HG03575 (cell line): ENCODE measurements at regions not wholly inside any gene's neighbourhood (a gene's known extent, or its start where the extent isn't known, plus 50 kb on each side); places are given as distances from the start of the nearest gene placed in this dataset.

ENCODE experiments used
- ATAC-seq: cut with Tn5 transposase; IDR thresholded peaks from one replicate; pipeline ENCODE4 v1.9.1; 2021; ENCODE audit not compliant: unreplicated experiment, insufficient number of reproducible peaks, low FRiP score; ENCODE audit errors: extremely low read depth

- ATAC-seq, result no peak
Observed at GRCh38 chr2:23128684-23129292, 256.2 kb upstream of the KLHL29 start.

DNA sequence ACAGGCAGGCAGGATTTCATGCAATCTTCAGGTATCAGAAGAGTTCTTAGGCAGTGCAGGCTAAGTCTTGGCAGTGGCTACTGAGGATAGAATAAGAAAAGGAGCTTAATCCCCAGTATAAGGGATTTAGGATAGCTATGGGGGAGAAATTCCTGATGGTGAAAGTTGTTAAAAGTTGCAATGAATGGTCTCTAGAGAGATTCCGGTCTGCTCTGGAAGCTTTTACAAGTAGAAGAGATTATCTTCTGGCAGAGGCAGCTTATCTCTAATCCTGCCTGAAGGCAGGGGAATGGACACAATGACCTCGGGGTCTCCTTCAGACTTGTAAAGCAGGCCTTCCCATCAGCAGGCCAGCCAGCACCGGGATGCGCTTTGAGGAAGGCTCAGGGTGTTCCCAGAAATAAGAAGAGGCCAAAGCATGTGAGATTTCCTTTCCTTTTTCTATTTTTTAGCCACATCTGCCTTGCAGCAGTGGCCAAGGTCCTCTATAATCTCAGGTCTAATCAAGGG, 253.9 kb upstream of the KLHL29 start:
- ATAC-seq, result no peak

DNA sequence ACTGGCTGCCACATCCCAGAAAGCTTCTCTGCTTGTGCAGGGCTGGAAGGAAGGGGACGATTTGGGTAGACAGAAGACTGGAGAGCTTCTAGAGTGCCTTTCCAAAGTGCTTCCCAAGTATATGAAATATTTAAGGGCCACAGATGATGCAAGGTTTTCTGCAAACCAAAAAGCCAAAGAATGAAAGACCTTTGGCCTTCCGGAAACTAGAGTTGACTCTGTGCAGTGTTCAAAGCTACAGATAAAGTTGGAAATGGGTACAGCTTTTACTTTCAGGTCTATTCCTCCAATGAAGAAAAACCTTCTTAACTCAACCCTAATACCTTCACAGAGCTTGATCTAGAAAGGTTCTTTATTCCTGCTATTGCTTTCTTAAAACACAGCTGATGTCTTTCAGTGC, 253.0 kb upstream of the KLHL29 start:
- ATAC-seq, result no peak

DNA sequence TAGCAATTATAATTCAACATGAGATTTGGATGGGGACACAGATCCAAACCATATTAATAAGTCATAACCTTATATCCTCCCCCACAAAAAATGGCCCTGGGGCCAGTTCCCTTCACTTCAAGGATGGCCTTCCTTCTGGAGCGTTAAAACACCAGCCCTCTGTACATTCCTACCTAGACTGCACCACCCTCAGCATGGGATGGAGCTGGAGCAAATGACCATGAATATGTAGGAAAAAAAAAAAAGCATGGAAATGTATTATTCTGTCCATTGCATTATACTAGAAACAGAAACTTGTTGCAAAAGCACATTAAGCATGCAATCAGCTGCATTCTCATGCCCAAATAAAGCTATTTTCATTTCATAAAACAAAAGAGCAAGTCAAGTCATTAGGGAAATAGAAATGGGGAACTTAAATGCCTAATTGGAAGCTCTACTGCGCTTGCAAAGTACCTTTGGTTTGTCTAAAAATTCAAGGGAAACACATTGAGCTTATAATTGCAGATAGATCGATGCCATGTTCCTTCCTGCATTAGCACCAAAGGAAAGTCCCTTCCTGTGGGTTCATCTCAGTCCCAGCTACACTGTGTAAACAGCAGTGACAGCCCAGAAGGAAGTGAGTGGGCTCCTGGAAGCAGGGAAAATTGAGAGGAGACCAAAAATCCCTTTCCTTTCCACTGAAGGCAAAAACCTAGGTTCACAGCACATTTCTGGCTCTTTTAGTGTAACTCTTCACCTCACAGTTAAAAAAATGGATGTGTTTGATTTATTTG, 252.0 kb upstream of the KLHL29 start:
- ATAC-seq, result no peak

- no peak for ATAC-seq
Observed at GRCh38 chr2:23134726-23135125, 250.3 kb upstream of the KLHL29 start.

- no peak for ATAC-seq
Observed at GRCh38 chr2:23135481-23136100, 249.4 kb upstream of the KLHL29 start.

DNA sequence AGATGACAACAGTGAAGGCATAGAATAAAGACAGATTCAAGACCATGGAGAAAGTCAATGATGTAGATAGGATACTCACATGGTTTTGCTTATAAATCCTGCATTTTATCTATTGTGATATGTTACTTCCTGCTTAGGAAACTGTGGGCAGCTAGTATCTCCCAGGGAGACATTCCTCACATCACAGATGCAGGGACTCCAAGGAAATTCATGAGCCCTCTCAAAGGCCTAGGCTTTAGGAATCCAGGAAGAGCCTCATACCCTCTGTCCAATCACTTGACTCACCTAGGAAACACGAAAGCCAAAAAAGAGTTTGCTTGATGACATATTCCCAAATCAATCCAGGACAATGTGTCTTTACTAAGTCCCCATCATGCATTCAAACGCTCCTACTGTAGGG, 247.8 kb upstream of the KLHL29 start:
- ATAC-seq, result no peak

DNA sequence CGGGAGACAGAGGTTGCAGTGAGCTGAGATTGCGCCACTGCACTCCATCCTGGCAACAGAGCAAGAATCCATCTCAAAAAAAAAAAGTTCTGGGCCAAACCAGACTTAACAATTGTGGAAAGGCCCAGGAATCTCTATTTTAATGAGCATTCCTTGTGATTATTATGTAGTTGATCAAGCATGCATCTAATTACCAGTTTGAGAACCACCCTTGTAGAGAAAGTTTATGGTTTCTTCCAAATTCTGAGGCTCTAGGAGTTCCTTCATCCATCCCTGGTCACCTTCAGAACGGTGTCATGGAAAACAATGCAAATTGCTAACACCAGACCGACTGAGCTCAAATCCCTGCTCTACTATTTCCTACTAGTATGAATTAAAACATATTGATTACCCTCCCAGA, 246.3 kb upstream of the KLHL29 start:
- ATAC-seq, result no peak

GRCh38 chr2:23145460-23145859, 239.5 kb upstream of the KLHL29 start:
- ATAC-seq, result no peak

DNA sequence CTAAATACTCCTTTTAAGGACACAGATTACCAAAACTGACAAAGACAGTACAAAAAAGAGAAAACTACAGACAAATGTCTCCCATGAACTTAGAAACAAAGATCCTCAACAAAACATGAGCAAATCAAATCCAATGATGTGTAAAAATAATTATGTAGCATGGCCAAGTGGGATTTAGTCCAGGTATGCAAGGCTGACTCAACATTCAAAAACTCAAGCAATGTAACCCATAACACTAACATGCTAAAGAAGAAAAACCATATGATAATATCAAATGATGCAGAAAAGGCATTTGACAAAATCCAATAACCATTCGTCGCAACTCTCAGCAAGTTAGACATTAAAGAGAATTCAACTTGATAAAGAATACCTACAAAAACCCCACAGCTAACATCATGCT, 239.0 kb upstream of the KLHL29 start:
- ATAC-seq, result no peak

- ATAC-seq, result no peak
Observed at GRCh38 chr2:23148342-23148741, 236.6 kb upstream of the KLHL29 start.

- ATAC-seq, result no peak
Observed at GRCh38 chr2:23149777-23150176, 235.2 kb upstream of the KLHL29 start.

- ATAC-seq, result no peak
Observed at GRCh38 chr2:23153484-23153883, 231.5 kb upstream of the KLHL29 start.

DNA sequence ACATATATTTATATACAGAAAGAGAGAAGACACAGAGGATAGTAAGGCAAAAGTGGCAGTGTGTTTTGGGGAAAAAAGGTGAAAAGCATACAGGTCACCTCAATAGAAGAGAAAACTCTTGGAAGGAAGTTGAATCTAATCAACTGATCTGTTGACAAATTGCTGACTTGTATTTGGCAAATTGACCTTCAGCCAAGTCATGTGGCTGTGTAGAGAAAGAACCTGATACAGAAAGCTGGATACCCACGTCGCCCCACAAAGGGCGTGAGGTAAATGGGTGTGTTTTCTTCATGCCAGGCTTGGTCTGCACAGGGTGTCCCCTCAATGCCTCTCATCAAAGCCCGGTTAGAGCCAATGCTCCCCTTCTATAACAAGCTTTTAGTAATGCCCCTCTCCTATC, 230.0 kb upstream of the KLHL29 start:
- ATAC-seq, result no peak

- ATAC-seq, result no peak
Observed at GRCh38 chr2:23157812-23158211, 227.2 kb upstream of the KLHL29 start.

DNA sequence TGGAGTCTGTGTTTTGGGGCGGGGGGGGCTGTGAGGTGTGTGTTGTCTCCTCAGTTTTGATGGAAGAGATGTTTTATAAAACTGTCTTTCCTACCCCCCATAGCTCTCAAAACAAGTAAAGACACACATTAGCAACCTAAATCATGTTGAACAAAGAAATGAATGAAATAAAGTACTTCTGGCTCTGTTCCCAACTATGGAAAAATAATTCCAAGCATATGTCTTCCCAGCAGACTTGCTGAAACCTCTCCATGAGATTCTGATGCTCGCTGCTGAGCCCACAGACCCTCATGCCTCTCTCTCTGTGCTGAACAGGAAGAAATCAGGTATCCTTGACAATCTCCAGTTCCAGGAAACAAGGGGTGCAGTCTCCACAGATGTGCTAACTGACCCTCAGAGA, 226.7 kb upstream of the KLHL29 start:
- no peak for ATAC-seq

- ATAC-seq, result no peak
Observed at GRCh38 chr2:23159746-23160405, 225.1 kb upstream of the KLHL29 start.

DNA sequence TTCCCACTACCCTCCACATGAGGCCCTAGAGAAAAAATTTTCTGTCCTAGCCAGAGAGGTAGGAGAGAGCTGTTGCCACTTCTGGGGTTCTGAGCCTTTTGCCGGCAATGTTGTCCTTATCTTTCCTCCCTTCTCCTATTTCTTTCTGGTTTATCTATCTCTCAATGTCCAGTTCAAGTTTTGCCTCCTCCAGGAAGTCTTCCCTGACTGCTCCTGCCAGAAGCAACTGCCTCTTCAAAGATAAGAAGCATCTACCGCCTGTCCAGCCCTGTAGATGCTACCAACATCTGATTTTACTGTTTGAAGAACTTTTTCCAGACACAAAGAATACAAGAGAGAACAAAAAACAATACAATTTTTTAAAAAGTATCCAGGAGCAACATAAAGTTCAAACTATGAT, 220.8 kb upstream of the KLHL29 start:
- no peak for ATAC-seq

DNA sequence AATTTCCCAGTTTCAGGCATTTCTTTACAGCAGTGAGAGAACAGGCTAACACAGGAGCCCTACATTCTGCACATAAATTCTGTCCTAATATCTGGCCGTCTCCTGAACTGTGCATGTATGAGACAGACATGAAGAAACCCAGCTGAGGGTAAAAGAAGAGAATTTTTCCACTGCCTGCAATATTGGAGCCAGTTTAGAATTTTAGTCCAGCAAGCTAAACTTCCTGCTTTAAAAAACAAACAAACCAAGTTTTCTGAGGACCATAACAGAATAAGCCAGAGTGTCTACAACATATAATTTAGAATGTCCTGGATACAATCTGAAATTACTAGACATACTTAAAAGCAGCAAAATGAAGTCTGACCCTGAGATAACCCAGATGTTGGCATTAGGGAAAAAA, 215.1 kb upstream of the KLHL29 start:
- no peak for ATAC-seq

GRCh38 chr2:23171108-23171507, 213.9 kb upstream of the KLHL29 start:
- no peak for ATAC-seq
